Astrocyte (in vitro differentiated cells and primary cell): ENCODE measurements at regions not wholly inside any gene's neighbourhood (a gene's known extent, or its start where the extent isn't known, plus 50 kb on each side); places are given as distances from the start of the nearest gene placed in this dataset.

Experiments
- EZH2 ChIP-seq: IDR thresholded peaks from 2 replicates; pipeline ENCODE4 v1.6.1; 2012; ENCODE audit warnings: mild to moderate bottlenecking, low read length, inconsistent platforms; ENCODE audit not compliant: insufficient read depth
- TF ChIP-seq, protein P1 (sequence below): IDR thresholded peaks from 2 replicates; pipeline ENCODE4 v1.5.1; 2011; ENCODE audit warnings: low read depth, mild to moderate bottlenecking, inconsistent platforms, low read length, moderate library complexity; ENCODE audit not compliant: insufficient read depth

GRCh38 chrX:127243654-127244053 is 424.1 kb downstream of the PRR32 start:
- TF ChIP-seq EZH2, result no peak
- TF ChIP-seq, protein P1, sequence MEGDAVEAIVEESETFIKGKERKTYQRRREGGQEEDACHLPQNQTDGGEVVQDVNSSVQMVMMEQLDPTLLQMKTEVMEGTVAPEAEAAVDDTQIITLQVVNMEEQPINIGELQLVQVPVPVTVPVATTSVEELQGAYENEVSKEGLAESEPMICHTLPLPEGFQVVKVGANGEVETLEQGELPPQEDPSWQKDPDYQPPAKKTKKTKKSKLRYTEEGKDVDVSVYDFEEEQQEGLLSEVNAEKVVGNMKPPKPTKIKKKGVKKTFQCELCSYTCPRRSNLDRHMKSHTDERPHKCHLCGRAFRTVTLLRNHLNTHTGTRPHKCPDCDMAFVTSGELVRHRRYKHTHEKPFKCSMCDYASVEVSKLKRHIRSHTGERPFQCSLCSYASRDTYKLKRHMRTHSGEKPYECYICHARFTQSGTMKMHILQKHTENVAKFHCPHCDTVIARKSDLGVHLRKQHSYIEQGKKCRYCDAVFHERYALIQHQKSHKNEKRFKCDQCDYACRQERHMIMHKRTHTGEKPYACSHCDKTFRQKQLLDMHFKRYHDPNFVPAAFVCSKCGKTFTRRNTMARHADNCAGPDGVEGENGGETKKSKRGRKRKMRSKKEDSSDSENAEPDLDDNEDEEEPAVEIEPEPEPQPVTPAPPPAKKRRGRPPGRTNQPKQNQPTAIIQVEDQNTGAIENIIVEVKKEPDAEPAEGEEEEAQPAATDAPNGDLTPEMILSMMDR, result no peak
